IMR-90 (cell line): ENCODE measurements at regions not wholly inside any gene's neighbourhood (a gene's known extent, or its start where the extent isn't known, plus 50 kb on each side); places are given as distances from the start of the nearest gene placed in this dataset.

Experiments used
- ATAC-seq: fragments of 200-7000 bp; cut with Tn5 transposase; 2 replicates; pipeline ENCODE4 v1.9.1; 2020; ENCODE audit warnings: low read depth, mild to moderate bottlenecking, moderate library complexity
- BruUV-seq: library from RNA; stranded (reverse); fragments of 400-500 nt; replicated peaks from 2 replicates; lab custom pipeline; 2021; lab: Mats Ljungman, UMichigan
- CTCF ChIA-PET: fragments of 300-600 bp; formaldehyde crosslinking; extraction: SDS; loops from one replicate; lab custom pipeline; 2021; ENCODE audit warnings: antibody characterized with exemption; lab: Yijun Ruan, JAX
- POLR2A ChIA-PET: fragments of 300-600 bp; sonication (Branson Sonifier 250); formaldehyde crosslinking; loops from one replicate; lab custom pipeline; 2022; ENCODE audit warnings: antibody characterized with exemption; ENCODE audit not compliant: unreplicated experiment; lab: Charles Lee
- DNase-seq: peaks from one replicate; pipeline ENCODE4 v3.0.0; 2013
- H2AFZ ChIP-seq: replicated peaks from 2 replicates; pipeline ENCODE3; 2013; ENCODE audit warnings: low read length, mild to moderate bottlenecking; ENCODE audit not compliant: poor library complexity
- H2AK5ac ChIP-seq: 2 replicates; pipeline ENCODE4 v1.6.1; 2013; ENCODE audit warnings: low read depth, low read length, inconsistent platforms
- H2AK9ac ChIP-seq: replicated peaks from 2 replicates; pipeline ENCODE3; 2013; ENCODE audit warnings: mild to moderate bottlenecking, low read depth, low read length, moderate library complexity; ENCODE audit not compliant: poor library complexity
- H2BK120ac ChIP-seq: 2 replicates; pipeline ENCODE4 v1.6.1; 2013; ENCODE audit warnings: low read depth, low read length, inconsistent platforms
- H2BK15ac ChIP-seq: 3 replicates; pipeline ENCODE4 v1.6.1; 2013; ENCODE audit warnings: low read depth, low read length, inconsistent platforms
- H2BK20ac ChIP-seq: 2 replicates; pipeline ENCODE4 v1.6.1; 2013; ENCODE audit warnings: low read depth, mild to moderate bottlenecking, inconsistent platforms, low read length, moderate library complexity
- H2BK5ac ChIP-seq: 2 replicates; pipeline ENCODE4 v1.6.1; 2013; ENCODE audit warnings: mild to moderate bottlenecking, low read depth, low read length, inconsistent platforms; ENCODE audit not compliant: poor library complexity, severe bottlenecking
- H3K14ac ChIP-seq: replicated peaks from 2 replicates; pipeline ENCODE4 v1.6.1; 2013; ENCODE audit warnings: low read depth, low read length, inconsistent platforms
- H3K18ac ChIP-seq: 2 replicates; pipeline ENCODE4 v1.6.1; 2013; ENCODE audit warnings: low read depth, low read length, control low read depth
- H3K23ac ChIP-seq: 2 replicates; pipeline ENCODE4 v1.6.1; 2013; ENCODE audit warnings: low read depth, low read length, inconsistent platforms
- H3K27ac ChIP-seq: 2 replicates; pipeline ENCODE4 v1.5.1; 2013; ENCODE audit warnings: mild to moderate bottlenecking, control low read depth, low read length; ENCODE audit not compliant: insufficient read depth
- H3K27me3 ChIP-seq: 2 replicates; pipeline ENCODE4 v1.6.1; 2013; ENCODE audit warnings: low read length; ENCODE audit not compliant: control insufficient read depth, insufficient read depth
- H3K36me3 ChIP-seq: 2 replicates; pipeline ENCODE4 v1.6.1; 2013; ENCODE audit warnings: low read length, mixed read lengths; ENCODE audit not compliant: control insufficient read depth, insufficient read depth
- H3K4ac ChIP-seq: 2 replicates; pipeline ENCODE4 v1.6.1; 2013; ENCODE audit warnings: low read depth, low read length, inconsistent platforms
- H3K4me1 ChIP-seq: 2 replicates; pipeline ENCODE4 v1.6.1; 2013; ENCODE audit warnings: low read length, mixed read lengths; ENCODE audit not compliant: control insufficient read depth, insufficient read depth
- H3K4me2 ChIP-seq: 2 replicates; pipeline ENCODE4 v1.6.1; 2013; ENCODE audit warnings: low read depth, mild to moderate bottlenecking, control low read depth, low read length, moderate library complexity
- H3K4me3 ChIP-seq: 2 replicates; pipeline ENCODE4 v1.5.1; 2013; ENCODE audit warnings: low read depth, mild to moderate bottlenecking, control low read depth, low read length, moderate library complexity; ENCODE audit not compliant: insufficient read depth
- H3K56ac ChIP-seq: 2 replicates; pipeline ENCODE4 v1.6.1; 2013; ENCODE audit warnings: low read length, inconsistent platforms; ENCODE audit not compliant: insufficient read depth; ENCODE audit errors: extremely low read depth
- H3K79me1 ChIP-seq, 2 experiments: 2 replicates each; pipeline ENCODE4 v1.6.1; 2013; ENCODE audit warnings: low read length in 2 of 2, inconsistent platforms in 1 of 2, low read depth in 1 of 2
- H3K9ac ChIP-seq: 2 replicates; pipeline ENCODE4 v1.6.1; 2013; ENCODE audit warnings: low read depth, low read length, control low read depth
- H3K9me1 ChIP-seq: 2 replicates; pipeline ENCODE4 v1.6.1; 2013; ENCODE audit warnings: low read length, inconsistent platforms; ENCODE audit not compliant: insufficient read depth
- H3K9me3 ChIP-seq: 2 replicates; pipeline ENCODE4 v1.6.1; 2013; ENCODE audit warnings: low read length; ENCODE audit not compliant: control insufficient read depth, insufficient read depth
- H4K20me1 ChIP-seq: 2 replicates; pipeline ENCODE4 v1.6.1; 2013; ENCODE audit warnings: low read length, inconsistent platforms; ENCODE audit not compliant: insufficient read depth
- H4K5ac ChIP-seq: 2 replicates; pipeline ENCODE4 v1.6.1; 2013; ENCODE audit warnings: mild to moderate bottlenecking, low read depth, low read length, control low read depth
- H4K8ac ChIP-seq, 2 experiments: 2 replicates each; pipeline ENCODE4 v1.6.1; 2013; ENCODE audit warnings: low read depth in 2 of 2, low read length in 2 of 2, control low read depth in 1 of 2, inconsistent platforms in 1 of 2
- H4K91ac ChIP-seq: 2 replicates; pipeline ENCODE4 v1.6.1; 2013; ENCODE audit warnings: low read depth, low read length, inconsistent platforms; ENCODE audit not compliant: insufficient read depth
- CEBPB ChIP-seq: IDR thresholded peaks from 2 replicates; pipeline ENCODE4 v1.6.1; 2012; ENCODE audit warnings: low read depth, low read length, improper control_type of control experiment
- CHD1 ChIP-seq: IDR thresholded peaks from 2 replicates; pipeline ENCODE4 v1.6.1; 2012; ENCODE audit warnings: low read depth, low read length, improper control_type of control experiment
- FOS ChIP-seq: fragments of 150-350 bp; IDR thresholded peaks from 2 replicates; pipeline ENCODE4 v1.6.1; 2016; ENCODE audit warnings: low read depth, low read length
- MAFK ChIP-seq: IDR thresholded peaks from 2 replicates; pipeline ENCODE4 v1.6.1; 2012; ENCODE audit warnings: low read depth, low read length, improper control_type of control experiment
- MXI1 ChIP-seq: IDR thresholded peaks from 2 replicates; pipeline ENCODE4 v1.6.1; 2012; ENCODE audit warnings: low read depth, mild to moderate bottlenecking, low read length, moderate library complexity, borderline replicate concordance
- RCOR1 ChIP-seq: IDR thresholded peaks from 2 replicates; pipeline ENCODE4 v1.6.1; 2012; ENCODE audit warnings: mild to moderate bottlenecking, low read length, improper control_type of control experiment; ENCODE audit not compliant: insufficient replicate concordance
- RFX5 ChIP-seq: IDR thresholded peaks from 2 replicates; pipeline ENCODE4 v1.8.0; 2012; ENCODE audit warnings: low read depth, mild to moderate bottlenecking, low read length, moderate library complexity
- WGBS, 2 experiments: methylation state at CpG; one replicate each; pipeline versions ENCODE4 v1.1.5 to v1.1.7; 2013; ENCODE audit warnings: missing lambda C conversion rate in 2 of 2; ENCODE audit not compliant: insufficient read length in 1 of 2; ENCODE audit errors: extremely low coverage in 2 of 2; 5-methylcytosine and 5-hydroxymethylcytosine counted together
- dilution Hi-C: fragments of 300-500 bp; cut with HindIII; formaldehyde crosslinking; loops from one replicate; pipeline ENCODE4 v1.14.3; 2018; ENCODE audit warnings: low sequenced_read_pairs; ENCODE audit not compliant: unreplicated experiment
- in situ Hi-C: fragments of 300-500 bp; cut with MboI; formaldehyde crosslinking; loops from 3 replicates; pipeline ENCODE4 v1.14.3; 2019; ENCODE audit warnings: low sequenced_read_pairs, inconsistent platforms, mixed read lengths
- intact Hi-C: fragments of 100-400 bp; cut with micrococcal nuclease; formaldehyde crosslinking; loops from 2 replicates; pipeline ENCODE4 v1.10.0; 2022

GRCh38 chr3:64460877-64461276 is 226.9 kb downstream of the ADAMTS9 start (continued):
- TF ChIP-seq CHD1, result no peak

DNA sequence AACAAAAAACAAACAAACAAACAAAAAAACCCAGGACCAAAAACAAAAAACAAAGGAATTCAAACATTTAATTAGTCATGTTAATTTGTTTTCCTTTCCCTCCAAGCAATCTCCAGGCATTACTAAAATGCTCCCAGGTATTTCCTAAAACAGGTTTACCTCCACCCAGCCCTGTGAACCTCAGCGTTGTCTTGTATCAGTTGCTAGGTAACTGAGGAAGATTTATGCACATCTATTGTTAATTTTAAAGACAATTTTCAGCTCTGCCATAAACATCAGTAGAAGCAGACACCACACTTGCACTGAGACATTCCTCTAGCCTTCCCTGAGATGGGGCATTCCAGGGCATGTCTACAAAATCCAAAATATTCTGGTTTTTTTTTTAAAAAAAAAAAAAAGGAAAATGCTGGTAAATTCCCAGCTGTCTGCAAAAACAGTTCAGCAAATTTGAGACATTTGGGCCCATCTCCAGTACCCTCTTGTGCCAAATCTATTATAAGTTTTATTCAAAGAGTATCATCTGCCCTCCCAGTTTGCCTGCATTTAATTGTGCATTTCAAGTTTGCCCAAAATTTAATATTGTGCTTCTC is 227.6 kb downstream of the ADAMTS9 start:
- H3K23ac ChIP-seq, result 0 out of 2 replicates have a peak overlapping the region, but pooled peaks have one; percentile 33
- peak overlapping the region; percentile 61 for H2BK5ac ChIP-seq
- peak overlapping the region; percentile 10; the same call in 1 of the 2 replicates for H2AK5ac ChIP-seq
- H3K4me2 ChIP-seq, result peak overlapping the region; percentile 47; the same call in 1 of the 2 replicates
- POLR2A ChIA-PET, result interaction anchor here (0.5 to 0.6 kb wide), 2 partner anchors 42 to 91 kb away, joined by 3 to 4 read pairs; no protein-coding TSS in a partner anchor
- H2BK20ac ChIP-seq, result peak overlapping the region; percentile 80
- no peak for ATAC-seq
- CTCF ChIA-PET, result interaction anchor here (0.6 kb wide), 1 partner anchor 430 kb away, joined by 4 read pairs; no protein-coding TSS in a partner anchor
- no peak overlapping the region for H3K4me3 ChIP-seq
- in situ Hi-C loops (no loop called here), intact Hi-C loops (loop anchor here (5.0 kb wide), 4 partner anchors 118 to 428 kb away; no protein-coding TSS in a partner anchor), dilution Hi-C loops (loop anchor here (25.0 kb wide), 1 partner anchor 423 kb away; no protein-coding TSS in a partner anchor)
- H3K56ac ChIP-seq, result 0 out of 2 replicates have a peak overlapping the region, but pooled peaks have one; percentile 13
- peak overlapping the region; percentile 96; the same call in 1 of the 2 replicates for H3K18ac ChIP-seq
- no peaks in the 10 kb centered on the region for H3K9me3 ChIP-seq
- peak overlapping the region; percentile 71 for H3K4ac ChIP-seq
- H3K9me1 ChIP-seq, result peaks cover 20% of the 10 kb centered on the region
- H2AFZ ChIP-seq, result no peak overlapping the region
- H3K27me3 ChIP-seq, result no peaks in the 10 kb centered on the region
- no TSS peak for BruUV-seq
- H4K5ac ChIP-seq, result peak overlapping the region; percentile 54; the same call in 1 of the 2 replicates
- H4K91ac ChIP-seq, result peak overlapping the region; percentile 75
- H2BK15ac ChIP-seq, result peak overlapping the region; percentile 82; the same call in 1 of the 3 replicates
- peak overlapping the region; percentile 96 for H2BK120ac ChIP-seq
- no peaks in the 10 kb centered on the region; the same call in 1 of the 2 replicates for H4K20me1 ChIP-seq
- no peak for DNase-seq
- no peak overlapping the region for H3K9ac ChIP-seq
- H3K36me3 ChIP-seq, result no peaks in the 10 kb centered on the region
- H4K8ac ChIP-seq, result peak overlapping the region in 1 of 2 experiments; percentile 65; a peak in 1 of 4 replicates
- peaks cover 21% of the 10 kb centered on the region for H3K4me1 ChIP-seq
- H3K14ac ChIP-seq, result no peak overlapping the region; the same call in 1 of the 2 replicates
- H2AK9ac ChIP-seq, result no peak overlapping the region
- no CpG with 5 or more reads among the region's 1 CpG for WGBS, 2 experiments
- no peak overlapping the region for H3K27ac ChIP-seq
- no peak for TF ChIP-seq CEBPB
- TF ChIP-seq RCOR1, result no peak
- no peak for TF ChIP-seq MAFK
- TF ChIP-seq FOS, result no peak
- TF ChIP-seq MXI1, result no peak
- no peak for TF ChIP-seq RFX5
- H3K79me1 ChIP-seq, result peaks cover 0 to 18% of the 10 kb centered on the region in 2 experiments; a peak in 3 of 4 replicates
